ENCODE measurements at regions not wholly inside any gene's neighbourhood (a gene's known extent, or its start where the extent isn't known, plus 50 kb on each side); places are given as distances from the start of the nearest gene placed in this dataset.

DNA sequence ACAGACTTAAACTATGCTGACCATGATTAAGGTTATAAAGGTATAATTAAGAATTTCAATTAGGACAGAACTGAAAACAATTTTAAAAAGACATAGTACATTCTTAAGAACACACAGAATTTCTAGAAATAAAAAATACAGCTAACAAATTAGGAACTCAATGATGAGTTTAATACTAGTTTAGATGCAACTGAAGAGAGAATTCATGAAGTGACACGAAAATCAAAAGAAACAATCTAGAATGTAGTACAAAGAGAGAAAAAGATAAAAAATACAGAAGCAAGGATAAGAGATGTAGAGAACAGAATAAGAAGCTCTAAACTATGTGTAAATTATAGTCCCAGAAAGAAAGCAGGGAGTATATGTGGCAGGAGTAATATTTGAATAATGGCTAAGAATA, 187.8 kb upstream of the KRR1 start:
- TF ChIP-seq, protein P1, sequence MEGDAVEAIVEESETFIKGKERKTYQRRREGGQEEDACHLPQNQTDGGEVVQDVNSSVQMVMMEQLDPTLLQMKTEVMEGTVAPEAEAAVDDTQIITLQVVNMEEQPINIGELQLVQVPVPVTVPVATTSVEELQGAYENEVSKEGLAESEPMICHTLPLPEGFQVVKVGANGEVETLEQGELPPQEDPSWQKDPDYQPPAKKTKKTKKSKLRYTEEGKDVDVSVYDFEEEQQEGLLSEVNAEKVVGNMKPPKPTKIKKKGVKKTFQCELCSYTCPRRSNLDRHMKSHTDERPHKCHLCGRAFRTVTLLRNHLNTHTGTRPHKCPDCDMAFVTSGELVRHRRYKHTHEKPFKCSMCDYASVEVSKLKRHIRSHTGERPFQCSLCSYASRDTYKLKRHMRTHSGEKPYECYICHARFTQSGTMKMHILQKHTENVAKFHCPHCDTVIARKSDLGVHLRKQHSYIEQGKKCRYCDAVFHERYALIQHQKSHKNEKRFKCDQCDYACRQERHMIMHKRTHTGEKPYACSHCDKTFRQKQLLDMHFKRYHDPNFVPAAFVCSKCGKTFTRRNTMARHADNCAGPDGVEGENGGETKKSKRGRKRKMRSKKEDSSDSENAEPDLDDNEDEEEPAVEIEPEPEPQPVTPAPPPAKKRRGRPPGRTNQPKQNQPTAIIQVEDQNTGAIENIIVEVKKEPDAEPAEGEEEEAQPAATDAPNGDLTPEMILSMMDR (IDR thresholded peaks at IDR 0.05): no peak
- no peak for TF ChIP-seq POLR2AphosphoS5 (IDR thresholded peaks at IDR 0.05)

Measured in breast epithelium (tissue), 3 donors.